ENCODE measurements at regions not wholly inside any gene's neighbourhood (a gene's known extent, or its start where the extent isn't known, plus 50 kb on each side); places are given as distances from the start of the nearest gene placed in this dataset.

- TF ChIP-seq, protein P1, sequence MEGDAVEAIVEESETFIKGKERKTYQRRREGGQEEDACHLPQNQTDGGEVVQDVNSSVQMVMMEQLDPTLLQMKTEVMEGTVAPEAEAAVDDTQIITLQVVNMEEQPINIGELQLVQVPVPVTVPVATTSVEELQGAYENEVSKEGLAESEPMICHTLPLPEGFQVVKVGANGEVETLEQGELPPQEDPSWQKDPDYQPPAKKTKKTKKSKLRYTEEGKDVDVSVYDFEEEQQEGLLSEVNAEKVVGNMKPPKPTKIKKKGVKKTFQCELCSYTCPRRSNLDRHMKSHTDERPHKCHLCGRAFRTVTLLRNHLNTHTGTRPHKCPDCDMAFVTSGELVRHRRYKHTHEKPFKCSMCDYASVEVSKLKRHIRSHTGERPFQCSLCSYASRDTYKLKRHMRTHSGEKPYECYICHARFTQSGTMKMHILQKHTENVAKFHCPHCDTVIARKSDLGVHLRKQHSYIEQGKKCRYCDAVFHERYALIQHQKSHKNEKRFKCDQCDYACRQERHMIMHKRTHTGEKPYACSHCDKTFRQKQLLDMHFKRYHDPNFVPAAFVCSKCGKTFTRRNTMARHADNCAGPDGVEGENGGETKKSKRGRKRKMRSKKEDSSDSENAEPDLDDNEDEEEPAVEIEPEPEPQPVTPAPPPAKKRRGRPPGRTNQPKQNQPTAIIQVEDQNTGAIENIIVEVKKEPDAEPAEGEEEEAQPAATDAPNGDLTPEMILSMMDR (IDR thresholded peaks at IDR 0.05; ENCODE audit: low read depth, low read length, missing control alignments) = no peak
- no peak overlapping the region for H3K4me3 ChIP-seq (ENCODE audit: low read depth, low read length)
- in situ Hi-C loops (cut with HindIII; ENCODE audit: low sequenced_read_pairs) = no loop called here
- no peak for DNase-seq (ENCODE audit: low read depth)
Measured at GRCh38 chr13:70362820-70363570, 254.7 kb upstream of the KLHL1 start.

DNA sequence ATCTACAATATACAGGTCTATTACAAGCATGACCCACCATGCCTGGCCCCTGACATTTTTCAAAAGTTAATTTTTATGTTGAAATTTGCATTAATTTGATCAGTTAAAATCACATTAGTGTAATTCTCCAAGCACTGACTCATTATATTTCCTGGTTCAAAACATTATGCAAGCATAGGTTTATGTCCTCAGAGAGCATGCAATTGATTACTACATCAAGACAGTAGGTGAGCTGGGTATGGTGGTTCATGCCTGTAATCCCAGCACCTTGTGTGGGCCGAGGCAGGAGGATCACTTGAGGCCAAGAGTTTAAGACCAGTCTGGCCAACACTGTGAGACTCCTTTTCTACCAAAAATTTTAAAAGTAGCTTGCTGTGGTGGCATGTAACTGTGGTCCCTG lies 248.8 kb upstream of the KLHL1 start:
- DNase-seq (ENCODE audit: low read depth) = no peak
- in situ Hi-C loops (cut with HindIII; ENCODE audit: low sequenced_read_pairs) = no loop called here
- H3K4me3 ChIP-seq (ENCODE audit: low read depth, low read length) = no peak overlapping the region
- TF ChIP-seq, protein P1 (IDR thresholded peaks at IDR 0.05; ENCODE audit: low read depth, low read length, missing control alignments) = no peak

GRCh38 chr13:70353096-70353495 lies 244.8 kb upstream of the KLHL1 start:
- TF ChIP-seq, protein P1 (IDR thresholded peaks at IDR 0.05; ENCODE audit: low read depth, low read length, missing control alignments) = no peak
- H3K4me3 ChIP-seq (ENCODE audit: low read depth, low read length) = no peak overlapping the region
- DNase-seq (ENCODE audit: low read depth) = no peak
- in situ Hi-C loops (cut with HindIII; ENCODE audit: low sequenced_read_pairs) = no loop called here

- in situ Hi-C loops (cut with HindIII; ENCODE audit: low sequenced_read_pairs) = no loop called here
- TF ChIP-seq, protein P1 (IDR thresholded peaks at IDR 0.05; ENCODE audit: low read depth, low read length, missing control alignments) = no peak
- H3K4me3 ChIP-seq (ENCODE audit: low read depth, low read length) = no peak overlapping the region
- DNase-seq (ENCODE audit: low read depth) = no peak
Measured at GRCh38 chr13:70347947-70348620, 239.8 kb upstream of the KLHL1 start.

DNA sequence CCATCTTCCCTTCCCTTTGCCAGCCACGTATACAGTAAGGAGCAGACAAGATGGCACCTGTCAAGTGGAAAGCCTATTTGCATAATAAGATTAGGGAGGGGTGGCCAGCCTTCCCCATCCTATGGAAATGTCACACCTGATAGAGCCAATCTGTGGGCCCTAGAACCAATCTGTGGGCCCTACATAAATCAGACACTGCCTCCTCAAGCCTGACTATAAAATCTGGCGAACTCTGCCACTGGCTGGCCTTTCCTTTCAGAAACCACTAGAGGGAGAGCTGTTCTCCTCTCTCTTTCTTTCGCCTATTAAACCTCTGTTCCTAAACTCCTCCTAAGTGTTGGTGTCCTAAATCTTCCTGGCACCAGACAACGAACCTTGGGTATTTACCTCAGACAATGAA lies 231.5 kb upstream of the KLHL1 start:
- TF ChIP-seq, protein P1 (IDR thresholded peaks at IDR 0.05; ENCODE audit: low read depth, low read length, missing control alignments) = peak; percentile 65
- DNase-seq (ENCODE audit: low read depth) = peak; percentile 5
- no peak overlapping the region for H3K4me3 ChIP-seq (ENCODE audit: low read depth, low read length)
- in situ Hi-C loops (cut with HindIII; ENCODE audit: low sequenced_read_pairs) = no loop called here

DNA sequence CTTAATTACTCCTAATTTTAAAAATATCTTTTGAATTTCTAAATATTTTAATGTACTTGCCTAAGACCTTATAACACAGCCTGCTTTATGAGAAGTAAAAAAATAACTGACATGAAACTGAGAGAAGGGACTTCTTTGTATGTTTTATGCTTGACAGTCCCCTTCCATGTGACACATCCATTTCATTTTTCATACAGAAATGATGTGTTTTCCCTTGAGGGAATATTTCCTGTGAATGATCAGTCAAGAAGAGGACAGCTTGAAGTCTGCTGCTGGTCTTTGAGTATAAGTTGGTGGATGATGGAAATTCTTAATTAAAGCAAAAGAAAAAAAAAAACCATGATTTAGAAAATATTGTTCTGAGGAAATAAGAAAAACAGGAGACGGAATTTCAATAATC lies 230.4 kb upstream of the KLHL1 start:
- no peak overlapping the region for H3K4me3 ChIP-seq (ENCODE audit: low read depth, low read length)
- no peak for DNase-seq (ENCODE audit: low read depth)
- in situ Hi-C loops (cut with HindIII; ENCODE audit: low sequenced_read_pairs) = no loop called here
- TF ChIP-seq, protein P1 (IDR thresholded peaks at IDR 0.05; ENCODE audit: low read depth, low read length, missing control alignments) = no peak

Data from astrocyte of the cerebellum (primary cell).